ENCODE measurements at regions not wholly inside any gene's neighbourhood (a gene's known extent, or its start where the extent isn't known, plus 50 kb on each side); places are given as distances from the start of the nearest gene placed in this dataset.
"Not testable (repeated sequence)": the region's sequence is repeated elsewhere in the genome, so short reads cannot be mapped to it uniquely, and the experiment has no call there.

- not testable (repeated sequence) for H3K9me3 ChIP-seq (ENCODE audit: insufficient read depth, low read depth, low read length); H3K27ac ChIP-seq (ENCODE audit: low read depth, low read length); H3K9ac ChIP-seq (ENCODE audit: low read depth, low read length); H3K4me1 ChIP-seq (ENCODE audit: insufficient read depth, low read length); H3K4me3 ChIP-seq (ENCODE audit: low read length); H3K27me3 ChIP-seq (ENCODE audit: insufficient read depth, low read length); H3K36me3 ChIP-seq (ENCODE audit: insufficient read depth, low read length)
- 92% methylated on average over 12 of the region's 12 CpGs for WGBS
Observed at GRCh38 chr16:29149912-29150311, 165.1 kb downstream of the LAT start.

DNA sequence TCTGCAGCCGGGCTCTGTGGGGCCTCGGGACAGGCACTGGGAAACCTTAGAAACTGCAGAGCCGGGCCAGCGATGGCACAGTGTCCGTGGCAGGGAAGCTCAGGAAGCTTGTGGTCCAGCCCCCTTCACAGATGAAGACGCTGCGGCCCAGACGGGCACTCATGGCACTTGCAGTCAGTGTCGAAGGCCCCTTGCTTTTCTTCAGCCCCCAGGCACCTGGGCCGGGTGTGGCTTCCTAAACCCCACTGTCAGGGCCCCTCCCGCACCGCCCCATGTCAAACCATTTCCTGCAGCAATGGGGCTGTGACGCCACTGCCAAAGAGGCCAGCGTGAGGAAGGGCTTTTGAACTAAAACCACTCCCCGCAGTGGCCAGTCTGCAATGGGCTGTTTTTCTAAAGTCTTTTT, 164.0 kb downstream of the LAT start:
- Histone ChIP-seq H3K4me1 (ENCODE audit: insufficient read depth, low read length) (no peaks in the 10 kb centered on the region), H3K9ac (ENCODE audit: low read depth, low read length) (no peak overlapping the region), H3K9me3 (ENCODE audit: insufficient read depth, low read depth, low read length) (no peaks in the 10 kb centered on the region), H3K27ac (ENCODE audit: low read depth, low read length) (no peak overlapping the region), H3K4me3 (ENCODE audit: low read length) (no peak overlapping the region), H3K36me3 (ENCODE audit: insufficient read depth, low read length) (no peaks in the 10 kb centered on the region), H3K27me3 (ENCODE audit: insufficient read depth, low read length) (no peaks in the 10 kb centered on the region)
- 87% methylated on average over 15 of the region's 15 CpGs for WGBS

DNA sequence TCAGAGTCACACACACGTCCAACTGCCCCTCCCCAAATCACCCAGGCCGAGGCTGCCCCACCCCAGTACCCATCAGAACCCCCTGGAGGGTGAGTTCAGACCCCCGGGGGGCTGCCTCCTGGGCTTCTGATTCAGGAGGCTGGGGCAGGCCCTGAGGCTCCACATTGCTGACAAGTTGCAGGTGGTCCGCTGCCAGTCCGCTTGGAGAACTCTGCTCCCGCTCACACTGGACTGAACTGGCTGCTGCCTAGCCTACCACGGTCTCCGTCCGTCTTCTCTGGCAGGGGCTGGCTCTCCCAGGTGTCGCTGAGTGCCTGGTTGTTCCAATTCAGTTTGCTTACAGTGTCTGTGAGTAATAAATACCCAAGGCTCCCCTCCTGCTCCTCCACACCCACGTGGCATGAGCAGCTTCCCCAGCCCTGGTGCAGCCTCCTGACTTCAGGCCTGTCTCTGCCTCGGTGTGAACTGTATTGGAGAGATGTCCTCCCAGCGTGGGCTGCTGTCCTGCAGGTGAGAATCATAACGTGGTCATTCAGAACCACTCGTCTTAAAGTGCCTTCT, 163.4 kb downstream of the LAT start:
- H3K9me3 ChIP-seq (ENCODE audit: insufficient read depth, low read depth, low read length) = no peaks in the 10 kb centered on the region
- no peaks in the 10 kb centered on the region for H3K36me3 ChIP-seq (ENCODE audit: insufficient read depth, low read length)
- H3K4me3 ChIP-seq (ENCODE audit: low read length) = no peak overlapping the region
- no peaks in the 10 kb centered on the region for H3K27me3 ChIP-seq (ENCODE audit: insufficient read depth, low read length)
- H3K4me1 ChIP-seq (ENCODE audit: insufficient read depth, low read length) = no peaks in the 10 kb centered on the region
- no peak overlapping the region for H3K9ac ChIP-seq (ENCODE audit: low read depth, low read length)
- H3K27ac ChIP-seq (ENCODE audit: low read depth, low read length) = no peak overlapping the region
- WGBS = 83% methylated on average over 14 of the region's 15 CpGs

DNA sequence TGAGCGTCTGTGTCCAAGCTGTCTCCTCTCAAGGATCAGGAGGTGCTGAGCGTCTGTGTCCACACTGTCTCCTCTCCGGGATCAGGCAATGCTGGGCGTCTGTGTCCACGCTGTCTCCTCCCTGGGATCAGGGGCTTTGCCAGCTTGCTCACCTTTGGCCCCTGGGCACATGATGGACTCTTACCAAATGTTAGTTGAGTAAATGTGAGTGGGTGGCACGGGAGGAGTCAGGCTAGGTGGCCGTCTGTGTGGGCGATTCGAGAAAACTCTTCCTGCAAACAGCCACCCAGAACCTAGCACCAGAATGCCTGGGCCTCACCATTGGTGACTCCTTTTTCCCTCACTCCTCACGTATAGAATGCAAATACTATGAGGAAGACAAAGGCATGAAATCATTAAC, 162.9 kb downstream of the LAT start:
- not testable (repeated sequence) for H3K9me3 ChIP-seq (ENCODE audit: insufficient read depth, low read depth, low read length); H3K4me3 ChIP-seq (ENCODE audit: low read length); H3K36me3 ChIP-seq (ENCODE audit: insufficient read depth, low read length); H3K27ac ChIP-seq (ENCODE audit: low read depth, low read length); H3K4me1 ChIP-seq (ENCODE audit: insufficient read depth, low read length); H3K27me3 ChIP-seq (ENCODE audit: insufficient read depth, low read length); H3K9ac ChIP-seq (ENCODE audit: low read depth, low read length)
- 94% methylated on average over 9 of the region's 10 CpGs for WGBS

DNA sequence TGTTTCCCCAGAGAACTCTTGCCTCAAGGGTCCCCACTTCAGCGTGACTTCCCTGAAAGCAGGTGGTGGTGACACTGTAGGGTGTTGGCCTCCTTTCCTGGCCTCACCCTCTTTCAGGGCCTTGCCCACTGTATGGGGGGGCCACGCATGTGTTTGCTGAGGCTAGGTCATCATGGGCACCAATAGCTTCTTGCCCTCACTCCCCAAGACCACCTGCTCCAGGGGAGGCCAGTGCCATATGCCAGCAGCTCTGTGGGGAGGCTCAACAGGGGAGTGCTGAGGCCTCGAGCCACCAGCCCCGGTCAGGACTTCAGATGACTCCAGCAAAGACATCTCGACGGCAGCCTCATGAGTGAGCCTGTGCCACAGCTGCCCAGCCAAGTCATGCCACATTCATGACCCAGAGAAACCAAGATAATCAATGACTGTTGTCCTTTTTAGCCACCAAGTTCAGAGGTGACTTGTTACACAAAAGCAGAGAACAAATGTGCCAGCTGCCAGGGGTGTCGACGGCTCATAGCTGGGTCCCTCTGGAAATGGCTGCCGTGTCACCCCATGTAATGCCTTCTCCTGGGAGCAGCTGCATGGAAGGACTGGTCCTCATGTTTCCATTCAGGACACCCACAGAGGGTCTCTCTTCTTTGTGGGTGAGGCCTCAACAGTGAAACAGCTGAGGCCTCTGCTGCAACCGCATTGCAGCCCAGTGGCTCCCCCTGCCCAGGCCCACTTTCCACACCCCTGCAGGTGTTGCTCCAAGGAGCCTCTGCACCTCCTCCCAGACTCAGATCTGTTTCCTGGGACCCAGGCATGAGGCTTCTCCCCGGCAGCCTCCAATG, 162.2 kb downstream of the LAT start:
- 93% methylated on average over 11 of the region's 11 CpGs for WGBS

DNA sequence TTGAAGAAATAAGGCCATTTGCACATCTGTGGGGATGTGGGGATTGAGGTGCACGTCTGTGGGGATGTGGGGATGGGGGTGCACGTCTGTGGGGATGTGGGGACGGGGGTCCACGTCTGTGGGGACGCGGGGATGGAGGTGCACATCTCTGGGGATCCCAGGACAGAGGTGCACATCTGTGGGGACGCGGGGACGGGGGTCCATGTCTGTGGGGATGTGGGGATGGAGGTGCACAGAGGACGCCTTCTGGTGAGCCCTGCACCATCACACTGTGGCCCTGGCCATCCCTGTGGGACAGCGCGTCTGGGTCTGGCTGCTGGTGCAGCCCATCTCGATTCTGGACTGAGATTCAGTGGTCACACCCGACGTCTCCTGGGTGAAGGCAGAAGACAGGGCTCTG, 161.4 kb downstream of the LAT start:
- H3K9ac ChIP-seq (ENCODE audit: low read depth, low read length) = no peak overlapping the region
- no peaks in the 10 kb centered on the region for H3K36me3 ChIP-seq (ENCODE audit: insufficient read depth, low read length)
- H3K27me3 ChIP-seq (ENCODE audit: insufficient read depth, low read length) = no peaks in the 10 kb centered on the region
- 96% methylated on average over 15 of the region's 15 CpGs for WGBS
- H3K27ac ChIP-seq (ENCODE audit: low read depth, low read length) = no peak overlapping the region
- H3K9me3 ChIP-seq (ENCODE audit: insufficient read depth, low read depth, low read length) = no peaks in the 10 kb centered on the region
- no peaks in the 10 kb centered on the region for H3K4me1 ChIP-seq (ENCODE audit: insufficient read depth, low read length)
- H3K4me3 ChIP-seq (ENCODE audit: low read length) = no peak overlapping the region

More for the DNA sequence above, 162.2 kb downstream of the LAT start:
- not testable (repeated sequence) for H3K9me3 ChIP-seq (ENCODE audit: insufficient read depth, low read depth, low read length); H3K4me1 ChIP-seq (ENCODE audit: insufficient read depth, low read length); H3K9ac ChIP-seq (ENCODE audit: low read depth, low read length); H3K27me3 ChIP-seq (ENCODE audit: insufficient read depth, low read length); H3K36me3 ChIP-seq (ENCODE audit: insufficient read depth, low read length); H3K27ac ChIP-seq (ENCODE audit: low read depth, low read length); H3K4me3 ChIP-seq (ENCODE audit: low read length)

DNA sequence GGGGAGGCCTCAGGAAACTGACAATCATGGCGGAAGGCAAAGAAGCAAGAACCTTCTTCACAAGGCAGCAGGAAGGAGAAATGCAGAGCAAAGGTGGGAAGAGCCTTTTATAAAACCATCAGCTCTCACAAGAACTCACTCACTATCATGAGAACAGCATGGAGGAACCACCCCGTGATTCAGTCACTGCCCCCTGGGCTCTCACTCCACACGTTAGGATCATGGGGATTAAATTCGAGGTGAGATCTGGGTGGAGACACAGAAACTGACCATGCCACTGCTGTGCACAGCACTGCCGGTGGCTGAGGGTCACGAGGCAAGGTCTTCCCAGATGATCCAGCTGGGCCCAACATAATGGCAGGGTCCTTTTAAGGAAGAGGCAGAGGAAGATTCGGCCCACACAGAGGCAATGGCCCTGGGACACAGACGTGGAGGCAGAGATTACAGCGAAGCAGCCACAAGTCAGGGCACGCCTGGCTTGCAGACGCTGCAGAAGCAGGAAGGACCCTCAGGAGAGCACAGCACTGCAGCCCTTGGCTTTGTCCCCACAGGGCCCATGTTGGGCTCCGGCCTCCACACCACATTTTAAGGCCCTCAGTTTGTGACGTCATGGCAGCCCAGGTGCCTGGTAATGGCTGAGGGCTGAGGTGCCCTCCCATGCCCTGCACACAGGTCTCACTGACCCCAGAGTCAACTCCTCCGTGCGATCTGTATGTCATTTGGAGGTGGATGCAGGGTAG, 160.8 kb downstream of the LAT start:
- WGBS = 90% methylated on average over 15 of the region's 15 CpGs
- not testable (repeated sequence) for H3K4me3 ChIP-seq (ENCODE audit: low read length); H3K4me1 ChIP-seq (ENCODE audit: insufficient read depth, low read length); H3K27ac ChIP-seq (ENCODE audit: low read depth, low read length); H3K9me3 ChIP-seq (ENCODE audit: insufficient read depth, low read depth, low read length); H3K27me3 ChIP-seq (ENCODE audit: insufficient read depth, low read length); H3K9ac ChIP-seq (ENCODE audit: low read depth, low read length); H3K36me3 ChIP-seq (ENCODE audit: insufficient read depth, low read length)

DNA sequence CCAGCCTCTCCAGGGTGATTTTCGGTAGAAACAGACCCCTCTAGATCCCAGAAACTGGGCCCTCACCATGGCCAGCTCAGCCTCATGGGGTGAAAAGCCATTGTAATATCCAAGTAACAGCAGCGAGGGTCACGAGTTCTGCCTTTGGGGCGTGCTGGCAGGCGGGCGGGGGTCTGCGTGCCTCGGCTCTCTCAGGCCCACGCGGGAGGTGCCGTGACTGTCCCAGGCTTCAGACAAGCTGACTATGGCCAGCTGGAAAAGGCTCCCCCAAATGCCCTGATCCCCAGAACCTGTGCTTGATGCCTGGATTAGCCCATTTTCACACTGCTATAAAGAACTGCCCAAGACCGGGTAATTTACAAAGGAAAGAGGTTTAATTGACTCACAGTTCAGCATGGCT, 160.2 kb downstream of the LAT start:
- WGBS = 98% methylated on average over 10 of the region's 12 CpGs
- not testable (repeated sequence) for H3K27me3 ChIP-seq (ENCODE audit: insufficient read depth, low read length); H3K36me3 ChIP-seq (ENCODE audit: insufficient read depth, low read length); H3K9me3 ChIP-seq (ENCODE audit: insufficient read depth, low read depth, low read length); H3K27ac ChIP-seq (ENCODE audit: low read depth, low read length); H3K4me1 ChIP-seq (ENCODE audit: insufficient read depth, low read length); H3K9ac ChIP-seq (ENCODE audit: low read depth, low read length); H3K4me3 ChIP-seq (ENCODE audit: low read length)

GRCh38 chr16:29144669-29145062, 159.8 kb downstream of the LAT start:
- H3K4me1 ChIP-seq (ENCODE audit: insufficient read depth, low read length); H3K27ac ChIP-seq (ENCODE audit: low read depth, low read length); H3K36me3 ChIP-seq (ENCODE audit: insufficient read depth, low read length); H3K9me3 ChIP-seq (ENCODE audit: insufficient read depth, low read depth, low read length); H3K9ac ChIP-seq (ENCODE audit: low read depth, low read length); H3K27me3 ChIP-seq (ENCODE audit: insufficient read depth, low read length); H3K4me3 ChIP-seq (ENCODE audit: low read length): not testable (repeated sequence)
- WGBS = 86% methylated on average over 15 of the region's 15 CpGs

- H3K9me3 ChIP-seq (ENCODE audit: insufficient read depth, low read depth, low read length); H3K4me1 ChIP-seq (ENCODE audit: insufficient read depth, low read length); H3K27ac ChIP-seq (ENCODE audit: low read depth, low read length); H3K36me3 ChIP-seq (ENCODE audit: insufficient read depth, low read length); H3K4me3 ChIP-seq (ENCODE audit: low read length); H3K27me3 ChIP-seq (ENCODE audit: insufficient read depth, low read length); H3K9ac ChIP-seq (ENCODE audit: low read depth, low read length): not testable (repeated sequence)
- 88% methylated on average over 19 of the region's 23 CpGs for WGBS
Observed at GRCh38 chr16:29143739-29144668, 159.2 kb downstream of the LAT start.

DNA sequence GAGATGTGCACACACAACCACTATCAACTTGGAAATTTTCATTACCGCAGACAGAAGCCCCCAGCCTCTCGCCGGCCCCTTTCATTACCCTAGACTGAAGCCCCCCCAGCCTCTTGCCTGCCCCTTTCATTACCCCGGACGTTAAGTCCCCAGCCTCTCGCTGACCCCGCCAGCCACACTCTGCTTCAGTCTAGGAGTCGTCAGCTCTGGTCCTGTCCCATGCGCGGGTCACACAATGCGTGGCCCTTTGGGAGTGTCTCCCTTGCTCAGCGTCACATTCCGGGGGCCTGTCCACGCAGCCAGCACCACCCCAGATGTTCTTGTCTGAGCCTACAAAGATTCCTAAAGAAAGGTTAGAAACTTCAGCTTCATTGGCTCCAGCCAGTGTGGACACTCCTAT, 157.7 kb downstream of the LAT start:
- H3K4me1 ChIP-seq (ENCODE audit: insufficient read depth, low read length); H3K36me3 ChIP-seq (ENCODE audit: insufficient read depth, low read length); H3K9ac ChIP-seq (ENCODE audit: low read depth, low read length); H3K27me3 ChIP-seq (ENCODE audit: insufficient read depth, low read length); H3K27ac ChIP-seq (ENCODE audit: low read depth, low read length); H3K4me3 ChIP-seq (ENCODE audit: low read length); H3K9me3 ChIP-seq (ENCODE audit: insufficient read depth, low read depth, low read length): not testable (repeated sequence)
- WGBS = 90% methylated on average over 14 of the region's 14 CpGs
